Neuron (in vitro differentiated cells): ENCODE measurements at regions not wholly inside any gene's neighbourhood (a gene's known extent, or its start where the extent isn't known, plus 50 kb on each side); places are given as distances from the start of the nearest gene placed in this dataset.
"Not testable (repeated sequence)": the region's sequence is repeated elsewhere in the genome, so short reads cannot be mapped to it uniquely, and the experiment has no call there.

ENCODE experiments used
- H2AFZ ChIP-seq: one replicate; pipeline ENCODE4 v1.6.1; 2013; ENCODE audit warnings: low read depth, mild to moderate bottlenecking, inconsistent platforms, low read length, moderate library complexity
- H3K27me3 ChIP-seq: one replicate; pipeline ENCODE4 v1.6.1; 2013; ENCODE audit warnings: low read length; ENCODE audit not compliant: insufficient read depth
- H3K36me3 ChIP-seq: one replicate; pipeline ENCODE4 v1.6.1; 2013; ENCODE audit warnings: low read length; ENCODE audit not compliant: insufficient read depth
- H3K4me1 ChIP-seq: one replicate; pipeline ENCODE4 v1.6.1; 2013; ENCODE audit warnings: low read length; ENCODE audit not compliant: insufficient read depth
- H3K4me3 ChIP-seq: 2 replicates; pipeline ENCODE4 v1.5.1; 2013; ENCODE audit warnings: mild to moderate bottlenecking, low read length, moderate library complexity
- H3K9me3 ChIP-seq: one replicate; pipeline ENCODE4 v1.6.1; 2013; ENCODE audit warnings: low read length

GRCh38 chr21:35824136-35824535, 236.2 kb downstream of the SETD4 start:
- H3K4me3 ChIP-seq, result no peak overlapping the region
- no peaks in the 10 kb centered on the region for H3K9me3 ChIP-seq
- no peak overlapping the region for H2AFZ ChIP-seq
- H3K27me3 ChIP-seq, result no peaks in the 10 kb centered on the region
- H3K4me1 ChIP-seq, result no peaks in the 10 kb centered on the region
- H3K36me3 ChIP-seq, result no peaks in the 10 kb centered on the region

- Histone ChIP-seq H3K9me3 (no peaks in the 10 kb centered on the region), H3K27me3 (no peaks in the 10 kb centered on the region), H3K36me3 (no peaks in the 10 kb centered on the region), H2AFZ (no peak overlapping the region), H3K4me3 (no peak overlapping the region), H3K4me1 (no peaks in the 10 kb centered on the region)
Observed at GRCh38 chr21:35819134-35819533, 241.2 kb downstream of the SETD4 start.

- H3K4me3 ChIP-seq, result no peak overlapping the region
- H3K27me3 ChIP-seq, result no peaks in the 10 kb centered on the region
- H3K9me3 ChIP-seq, result no peaks in the 10 kb centered on the region
- H2AFZ ChIP-seq, result no peak overlapping the region
- no peaks in the 10 kb centered on the region for H3K4me1 ChIP-seq
- H3K36me3 ChIP-seq, result no peaks in the 10 kb centered on the region
Observed at GRCh38 chr21:35818597-35818996, 241.7 kb downstream of the SETD4 start.

GRCh38 chr21:35814858-35815619, 245.3 kb downstream of the SETD4 start:
- Histone ChIP-seq H3K4me1 (peaks cover 5% of the 10 kb centered on the region), H3K36me3 (no peaks in the 10 kb centered on the region), H3K4me3 (no peak overlapping the region), H3K27me3 (no peaks in the 10 kb centered on the region), H3K9me3 (no peaks in the 10 kb centered on the region), H2AFZ (no peak overlapping the region)

- Histone ChIP-seq H3K27me3 (no peaks in the 10 kb centered on the region), H3K36me3 (no peaks in the 10 kb centered on the region)
Observed at GRCh38 chr21:35812679-35813078, 247.6 kb downstream of the SETD4 start.

GRCh38 chr21:35811191-35811806, 249.0 kb downstream of the SETD4 start:
- Histone ChIP-seq H3K4me3 (no peak overlapping the region), H2AFZ (no peak overlapping the region), H3K4me1 (peaks cover 5% of the 10 kb centered on the region), H3K9me3 (no peaks in the 10 kb centered on the region), H3K27me3 (no peaks in the 10 kb centered on the region), H3K36me3 (no peaks in the 10 kb centered on the region)

More at GRCh38 chr21:35812679-35813078, 247.6 kb downstream of the SETD4 start:
- Histone ChIP-seq H3K4me3 (no peak overlapping the region), H3K4me1 (peaks cover 5% of the 10 kb centered on the region), H2AFZ (no peak overlapping the region), H3K9me3 (no peaks in the 10 kb centered on the region)

GRCh38 chr21:35810431-35810970, 249.8 kb downstream of the SETD4 start:
- H3K4me1 ChIP-seq, result peaks cover 5% of the 10 kb centered on the region
- H3K4me3 ChIP-seq, result no peak overlapping the region
- H3K36me3 ChIP-seq, result no peaks in the 10 kb centered on the region
- no peaks in the 10 kb centered on the region for H3K9me3 ChIP-seq
- H2AFZ ChIP-seq, result no peak overlapping the region
- no peaks in the 10 kb centered on the region for H3K27me3 ChIP-seq

- no peak overlapping the region for H2AFZ ChIP-seq
- no peaks in the 10 kb centered on the region for H3K9me3 ChIP-seq
- no peaks in the 10 kb centered on the region for H3K36me3 ChIP-seq
- no peak overlapping the region for H3K4me3 ChIP-seq
- no peaks in the 10 kb centered on the region for H3K4me1 ChIP-seq
- no peaks in the 10 kb centered on the region for H3K27me3 ChIP-seq
Observed at GRCh38 chr21:35801391-35801790, 258.9 kb downstream of the SETD4 start.

- not testable (repeated sequence) for H2AFZ ChIP-seq, H3K9me3 ChIP-seq, H3K4me3 ChIP-seq, H3K36me3 ChIP-seq, H3K27me3 ChIP-seq, H3K4me1 ChIP-seq
Observed at GRCh38 chr21:35800796-35801385, 259.4 kb downstream of the SETD4 start.

- no peaks in the 10 kb centered on the region for H3K27me3 ChIP-seq
- H3K36me3 ChIP-seq, result no peaks in the 10 kb centered on the region
- no peaks in the 10 kb centered on the region for H3K4me1 ChIP-seq
- no peak overlapping the region for H3K4me3 ChIP-seq
- no peak overlapping the region for H2AFZ ChIP-seq
- H3K9me3 ChIP-seq, result no peaks in the 10 kb centered on the region
Observed at GRCh38 chr21:35796844-35797243, 263.5 kb downstream of the SETD4 start.

- H3K4me1 ChIP-seq, H2AFZ ChIP-seq, H3K36me3 ChIP-seq, H3K9me3 ChIP-seq, H3K27me3 ChIP-seq, H3K4me3 ChIP-seq: not testable (repeated sequence)
Observed at GRCh38 chr21:35794527-35794926, 265.8 kb downstream of the SETD4 start.

- H3K4me3 ChIP-seq, result no peak overlapping the region
- no peaks in the 10 kb centered on the region for H3K27me3 ChIP-seq
- no peaks in the 10 kb centered on the region for H3K4me1 ChIP-seq
- no peaks in the 10 kb centered on the region for H3K36me3 ChIP-seq
- H2AFZ ChIP-seq, result no peak overlapping the region
- no peaks in the 10 kb centered on the region for H3K9me3 ChIP-seq
Observed at GRCh38 chr21:35792569-35793305, 267.6 kb downstream of the SETD4 start.
